ENCODE measurements at regions not wholly inside any gene's neighbourhood (a gene's known extent, or its start where the extent isn't known, plus 50 kb on each side); places are given as distances from the start of the nearest gene placed in this dataset.
"Not testable (repeated sequence)": the region's sequence is repeated elsewhere in the genome, so short reads cannot be mapped to it uniquely, and the experiment has no call there.

- Mint-ChIP-seq H3K4me1 (no peaks in the 10 kb centered on the region), H3K27me3 (no peaks in the 10 kb centered on the region), H3K27ac (no peak overlapping the region), H3K4me3 (no peak overlapping the region), H3K9me3 (no peaks in the 10 kb centered on the region), H3K36me3 (no peaks in the 10 kb centered on the region)
- DNase-seq = no peak
These were observed 52.2 kb upstream of the FAT1 start for GRCh38 chr4:186775902-186776301.

GRCh38 chr4:186778134-186778533 is 54.5 kb upstream of the FAT1 start:
- DNase-seq = no peak
- no peak overlapping the region for H3K27ac Mint-ChIP-seq
- no peaks in the 10 kb centered on the region for H3K36me3 Mint-ChIP-seq
- H3K9me3 Mint-ChIP-seq = no peaks in the 10 kb centered on the region
- H3K27me3 Mint-ChIP-seq = no peaks in the 10 kb centered on the region
- H3K4me1 Mint-ChIP-seq = no peaks in the 10 kb centered on the region
- no peak overlapping the region for H3K4me3 Mint-ChIP-seq

- no peaks in the 10 kb centered on the region for H3K9me3 Mint-ChIP-seq
- DNase-seq = no peak
- H3K27me3 Mint-ChIP-seq = no peaks in the 10 kb centered on the region
- no peak overlapping the region for H3K4me3 Mint-ChIP-seq
- H3K36me3 Mint-ChIP-seq = no peaks in the 10 kb centered on the region
- H3K4me1 Mint-ChIP-seq = no peaks in the 10 kb centered on the region
- H3K27ac Mint-ChIP-seq = no peak overlapping the region
These were observed 56.8 kb upstream of the FAT1 start for GRCh38 chr4:186780291-186781031.

GRCh38 chr4:186781032-186781917 is 57.6 kb upstream of the FAT1 start:
- H3K36me3 Mint-ChIP-seq = no peaks in the 10 kb centered on the region
- DNase-seq = no peak
- H3K27me3 Mint-ChIP-seq = no peaks in the 10 kb centered on the region
- no peak overlapping the region for H3K27ac Mint-ChIP-seq
- no peak overlapping the region for H3K4me3 Mint-ChIP-seq
- no peaks in the 10 kb centered on the region for H3K9me3 Mint-ChIP-seq
- H3K4me1 Mint-ChIP-seq = no peaks in the 10 kb centered on the region

GRCh38 chr4:186782302-186782701 is 58.6 kb upstream of the FAT1 start:
- no peak for DNase-seq
- Mint-ChIP-seq H3K4me3 (no peak overlapping the region), H3K36me3 (no peaks in the 10 kb centered on the region), H3K9me3 (no peaks in the 10 kb centered on the region), H3K27me3 (no peaks in the 10 kb centered on the region), H3K4me1 (no peaks in the 10 kb centered on the region), H3K27ac (no peak overlapping the region)

- DNase-seq = no peak
- Mint-ChIP-seq H3K36me3 (no peaks in the 10 kb centered on the region), H3K4me3 (no peak overlapping the region), H3K27ac (no peak overlapping the region), H3K9me3 (no peaks in the 10 kb centered on the region), H3K27me3 (no peaks in the 10 kb centered on the region), H3K4me1 (no peaks in the 10 kb centered on the region)
These were observed 63.9 kb upstream of the FAT1 start for GRCh38 chr4:186787536-186787935.

GRCh38 chr4:186789651-186790050 is 66.0 kb upstream of the FAT1 start:
- Mint-ChIP-seq H3K9me3 (no peaks in the 10 kb centered on the region), H3K27ac (no peak overlapping the region), H3K4me1 (no peaks in the 10 kb centered on the region), H3K4me3 (no peak overlapping the region), H3K36me3 (no peaks in the 10 kb centered on the region), H3K27me3 (no peaks in the 10 kb centered on the region)
- no peak for DNase-seq

- Mint-ChIP-seq H3K36me3 (no peaks in the 10 kb centered on the region), H3K4me1 (no peaks in the 10 kb centered on the region), H3K4me3 (no peak overlapping the region), H3K27me3 (no peaks in the 10 kb centered on the region), H3K9me3 (no peaks in the 10 kb centered on the region), H3K27ac (no peak overlapping the region)
- no peak for DNase-seq
These were observed 67.0 kb upstream of the FAT1 start for GRCh38 chr4:186790630-186791029.

- H3K27me3 Mint-ChIP-seq = no peaks in the 10 kb centered on the region
- no peaks in the 10 kb centered on the region for H3K36me3 Mint-ChIP-seq
- H3K9me3 Mint-ChIP-seq = no peaks in the 10 kb centered on the region
- H3K4me1 Mint-ChIP-seq = no peaks in the 10 kb centered on the region
- no peak overlapping the region for H3K27ac Mint-ChIP-seq
- H3K4me3 Mint-ChIP-seq = no peak overlapping the region
- no peak for DNase-seq
These were observed 69.2 kb upstream of the FAT1 start for GRCh38 chr4:186792728-186793366.

- H3K4me1 Mint-ChIP-seq = no peaks in the 10 kb centered on the region
- no peak overlapping the region for H3K27ac Mint-ChIP-seq
- H3K27me3 Mint-ChIP-seq = peaks cover 3% of the 10 kb centered on the region
- no peaks in the 10 kb centered on the region for H3K9me3 Mint-ChIP-seq
- H3K4me3 Mint-ChIP-seq = no peak overlapping the region
- no peaks in the 10 kb centered on the region for H3K36me3 Mint-ChIP-seq
- DNase-seq = no peak
These were observed 75.4 kb upstream of the FAT1 start for GRCh38 chr4:186798951-186799659.

GRCh38 chr4:186805020-186805820 is 81.6 kb upstream of the FAT1 start:
- DNase-seq = no peak
- peaks cover 3% of the 10 kb centered on the region for H3K27me3 Mint-ChIP-seq
- no peak overlapping the region for H3K27ac Mint-ChIP-seq
- no peaks in the 10 kb centered on the region for H3K9me3 Mint-ChIP-seq
- H3K4me3 Mint-ChIP-seq = no peak overlapping the region
- H3K4me1 Mint-ChIP-seq = no peaks in the 10 kb centered on the region
- H3K36me3 Mint-ChIP-seq = no peaks in the 10 kb centered on the region

GRCh38 chr4:186805917-186806316 is 82.3 kb upstream of the FAT1 start:
- H3K4me3 Mint-ChIP-seq, H3K27me3 Mint-ChIP-seq, DNase-seq, H3K4me1 Mint-ChIP-seq, H3K9me3 Mint-ChIP-seq, H3K27ac Mint-ChIP-seq, H3K36me3 Mint-ChIP-seq: not testable (repeated sequence)

- H3K4me3 Mint-ChIP-seq = no peak overlapping the region
- no peaks in the 10 kb centered on the region for H3K4me1 Mint-ChIP-seq
- no peak for DNase-seq
- no peaks in the 10 kb centered on the region for H3K36me3 Mint-ChIP-seq
- peaks cover 3% of the 10 kb centered on the region for H3K27me3 Mint-ChIP-seq
- H3K9me3 Mint-ChIP-seq = no peaks in the 10 kb centered on the region
- no peak overlapping the region for H3K27ac Mint-ChIP-seq
These were observed 83.2 kb upstream of the FAT1 start for GRCh38 chr4:186806679-186807421.
